OCI-LY3 (cell line): ENCODE measurements at regions not wholly inside any gene's neighbourhood (a gene's known extent, or its start where the extent isn't known, plus 50 kb on each side); places are given as distances from the start of the nearest gene placed in this dataset.

Experiments used
- EZH2phosphoT487 ChIP-seq: fragments of 200-600 bp; shearing (Covaris generic); IDR thresholded peaks from 2 replicates; pipeline ENCODE4 v1.6.1; 2018; ENCODE audit warnings: antibody characterized with exemption, mixed run types, low read depth
- TF ChIP-seq, protein P1 (sequence below): fragments of 200-600, 300-600 bp; sonication (generic); IDR thresholded peaks from 2 replicates; pipeline ENCODE4 v1.5.1; 2014; ENCODE audit warnings: antibody characterized with exemption, low read length, low read depth

DNA sequence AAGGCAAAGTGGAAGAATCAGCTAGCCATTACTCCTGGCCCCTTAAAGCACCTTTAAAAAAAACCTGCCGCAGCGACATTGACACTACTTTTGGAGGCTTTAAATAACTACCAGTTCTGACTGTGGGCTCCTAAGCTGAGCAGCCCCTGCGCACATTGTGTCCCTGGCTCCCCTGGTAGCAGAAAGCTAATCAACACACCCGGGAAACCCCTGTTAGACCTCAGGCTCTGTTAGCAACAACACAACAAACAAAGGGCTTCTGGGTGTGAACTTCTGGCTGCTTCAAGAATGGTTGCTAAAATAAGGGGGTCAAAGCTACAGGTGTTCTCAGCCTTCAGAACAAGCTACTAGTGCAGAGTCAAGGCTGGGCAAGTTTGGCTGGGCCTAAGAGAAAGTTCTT lies 83.6 kb downstream of the TMEM100 start:
- TF ChIP-seq, protein P1, sequence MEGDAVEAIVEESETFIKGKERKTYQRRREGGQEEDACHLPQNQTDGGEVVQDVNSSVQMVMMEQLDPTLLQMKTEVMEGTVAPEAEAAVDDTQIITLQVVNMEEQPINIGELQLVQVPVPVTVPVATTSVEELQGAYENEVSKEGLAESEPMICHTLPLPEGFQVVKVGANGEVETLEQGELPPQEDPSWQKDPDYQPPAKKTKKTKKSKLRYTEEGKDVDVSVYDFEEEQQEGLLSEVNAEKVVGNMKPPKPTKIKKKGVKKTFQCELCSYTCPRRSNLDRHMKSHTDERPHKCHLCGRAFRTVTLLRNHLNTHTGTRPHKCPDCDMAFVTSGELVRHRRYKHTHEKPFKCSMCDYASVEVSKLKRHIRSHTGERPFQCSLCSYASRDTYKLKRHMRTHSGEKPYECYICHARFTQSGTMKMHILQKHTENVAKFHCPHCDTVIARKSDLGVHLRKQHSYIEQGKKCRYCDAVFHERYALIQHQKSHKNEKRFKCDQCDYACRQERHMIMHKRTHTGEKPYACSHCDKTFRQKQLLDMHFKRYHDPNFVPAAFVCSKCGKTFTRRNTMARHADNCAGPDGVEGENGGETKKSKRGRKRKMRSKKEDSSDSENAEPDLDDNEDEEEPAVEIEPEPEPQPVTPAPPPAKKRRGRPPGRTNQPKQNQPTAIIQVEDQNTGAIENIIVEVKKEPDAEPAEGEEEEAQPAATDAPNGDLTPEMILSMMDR = no peak
- no peak for TF ChIP-seq EZH2phosphoT487
